ENCODE measurements at regions not wholly inside any gene's neighbourhood (a gene's known extent, or its start where the extent isn't known, plus 50 kb on each side); places are given as distances from the start of the nearest gene placed in this dataset.
A peak's percentile ranks its signal among the peaks of the same experiment; 100 is the strongest.

- no peak for TF ChIP-seq ZNF532 (CRISPR knock-in tag; IDR thresholded peaks at IDR 0.05; ENCODE audit: borderline replicate concordance)
Measured at GRCh38 chr6:14995208-14995607, 250.7 kb upstream of the JARID2 start (continued).

GRCh38 chr6:14995966-14996602 lies 249.8 kb upstream of the JARID2 start:
- DNase-seq (ENCODE audit: low spot score): no peak
- POLR2A ChIA-PET: interaction anchor here (0.6 kb wide), 1 partner anchor 65 kb away, joined by 3 read pairs; no protein-coding TSS in a partner anchor
- no peak for TF ChIP-seq FOXP4 (CRISPR knock-in tag; IDR thresholded peaks at IDR 0.05)
- TF ChIP-seq ZNF121 (CRISPR knock-in tag; IDR thresholded peaks at IDR 0.05): peak; percentile 95
- no peak for TF ChIP-seq ZNF396 (CRISPR knock-in tag; IDR thresholded peaks at IDR 0.05; ENCODE audit: borderline replicate concordance)
- TF ChIP-seq ATF2 (CRISPR knock-in tag; IDR thresholded peaks at IDR 0.05; ENCODE audit: borderline replicate concordance, low read depth): no peak
- CTCF ChIA-PET: no interaction called here
- Mint-ChIP-seq H3K27ac (no peak overlapping the region), H3K4me1 (peaks cover 7% of the 10 kb centered on the region), H3K27me3 (ENCODE audit: low read depth) (no peaks in the 10 kb centered on the region), H3K4me3 (no peak overlapping the region), H3K36me3 (peaks cover 4% of the 10 kb centered on the region; the same call in 1 of the 2 replicates), H3K9me3 (no peaks in the 10 kb centered on the region)
- no peak for ATAC-seq

- ChIA-PET CTCF (no interaction called here), POLR2A (interaction anchor here (0.6 kb wide), 1 partner anchor 64 kb away, joined by 3 read pairs; no protein-coding TSS in a partner anchor)
- H3K4me1 Mint-ChIP-seq: peaks cover 7% of the 10 kb centered on the region
- ATAC-seq: no peak; the same call in 1 of the 2 replicates
- no peak overlapping the region for H3K4me3 Mint-ChIP-seq
- H3K27ac Mint-ChIP-seq: no peak overlapping the region
- no peaks in the 10 kb centered on the region for H3K9me3 Mint-ChIP-seq
- no peaks in the 10 kb centered on the region for H3K27me3 Mint-ChIP-seq (ENCODE audit: low read depth)
- no peak for DNase-seq (ENCODE audit: low spot score)
- H3K36me3 Mint-ChIP-seq: peaks cover 4% of the 10 kb centered on the region; the same call in 1 of the 2 replicates
- TF ChIP-seq USF1 (CRISPR knock-in tag; IDR thresholded peaks at IDR 0.05): 0 out of 2 replicates have a peak, but pooled peaks have one; percentile 14
- TF ChIP-seq NR2C2 (CRISPR knock-in tag; IDR thresholded peaks at IDR 0.05): no peak
- TF ChIP-seq ZNF317 (CRISPR knock-in tag; IDR thresholded peaks at IDR 0.05; ENCODE audit: borderline replicate concordance, low read depth): no peak
- peak; percentile 79 for TF ChIP-seq USF2 (CRISPR knock-in tag; IDR thresholded peaks at IDR 0.05)
- TF ChIP-seq SP1 (CRISPR knock-in tag; conservative IDR thresholded peaks at IDR 0.05): no peak
- TF ChIP-seq GTF2I (CRISPR knock-in tag; conservative IDR thresholded peaks at IDR 0.05): no peak
Measured at GRCh38 chr6:14996892-14997291, 249.0 kb upstream of the JARID2 start.
